ENCODE measurements at regions not wholly inside any gene's neighbourhood (a gene's known extent, or its start where the extent isn't known, plus 50 kb on each side); places are given as distances from the start of the nearest gene placed in this dataset.

- H3K4me3 ChIP-seq, result no peak overlapping the region
- peak overlapping the region; percentile 37 to 52 for H3K27ac ChIP-seq
- H3K9me3 ChIP-seq, result no peaks in the 10 kb centered on the region
- no peaks in the 10 kb centered on the region for H3K27me3 ChIP-seq (replicated peaks; ENCODE audit: insufficient read depth)
- TF ChIP-seq POLR2A (IDR thresholded peaks at IDR 0.05) (no peak), POLR2AphosphoS5 (IDR thresholded peaks at IDR 0.05) (peak; percentile 42)
- 54% methylated on average over 10 of the region's 11 CpGs for WGBS
- H3K36me3 ChIP-seq, result no peaks in the 10 kb centered on the region
- intact Hi-C loops (cut with DNase I), result no loop called here
- no peak for DNase-seq (ENCODE audit: low spot score)
- H3K4me1 ChIP-seq (replicated peaks), result peaks cover 3% of the 10 kb centered on the region
Observed at GRCh38 chr2:173831312-173832229, 133.6 kb downstream of the SP3 start.

DNA sequence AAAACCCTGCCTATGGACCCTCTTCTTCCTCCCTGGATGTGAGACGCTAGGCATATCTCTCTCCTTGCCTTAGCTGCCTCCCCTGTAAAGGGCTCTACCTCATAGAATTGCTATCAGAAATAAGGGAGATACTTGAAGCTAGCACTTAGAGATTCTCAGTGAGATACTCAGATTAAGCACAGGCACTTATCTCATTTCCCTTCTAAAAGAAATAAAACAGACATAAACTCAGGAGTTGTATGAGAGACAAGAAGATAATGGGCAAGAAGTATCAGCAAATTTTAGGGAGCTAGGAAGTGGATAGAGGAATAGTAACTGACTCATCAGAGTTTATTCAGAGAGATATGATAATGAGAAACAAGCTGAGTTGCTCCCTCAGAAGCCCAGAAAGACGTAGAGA is 131.0 kb downstream of the SP3 start:
- no peaks in the 10 kb centered on the region for H3K9me3 ChIP-seq
- 94% methylated on average over 2 of the region's 2 CpGs for WGBS
- peaks cover 3% of the 10 kb centered on the region for H3K4me1 ChIP-seq (replicated peaks)
- TF ChIP-seq CTCF (IDR thresholded peaks at IDR 0.05) (no peak), POLR2A (IDR thresholded peaks at IDR 0.05) (no peak), POLR2AphosphoS5 (IDR thresholded peaks at IDR 0.05) (no peak)
- intact Hi-C loops (cut with DNase I), result no loop called here
- H3K27me3 ChIP-seq (replicated peaks; ENCODE audit: insufficient read depth), result no peaks in the 10 kb centered on the region
- no peak overlapping the region for H3K4me3 ChIP-seq
- H3K36me3 ChIP-seq, result no peaks in the 10 kb centered on the region
- DNase-seq (ENCODE audit: low spot score), result no peak
- no peak overlapping the region for H3K27ac ChIP-seq

GRCh38 chr2:173835726-173836125 is 129.4 kb downstream of the SP3 start:
- 95% methylated on average over 2 of the region's 2 CpGs for WGBS
- intact Hi-C loops (cut with DNase I), result no loop called here
- H3K4me3 ChIP-seq, result no peak overlapping the region
- H3K27ac ChIP-seq, result no peak overlapping the region
- H3K36me3 ChIP-seq, result no peaks in the 10 kb centered on the region
- no peaks in the 10 kb centered on the region for H3K9me3 ChIP-seq
- TF ChIP-seq CTCF (IDR thresholded peaks at IDR 0.05) (no peak), POLR2AphosphoS5 (IDR thresholded peaks at IDR 0.05) (no peak), POLR2A (IDR thresholded peaks at IDR 0.05) (no peak)
- H3K4me1 ChIP-seq (replicated peaks), result peaks cover 2% of the 10 kb centered on the region
- no peak for DNase-seq (ENCODE audit: low spot score)
- no peaks in the 10 kb centered on the region for H3K27me3 ChIP-seq (replicated peaks; ENCODE audit: insufficient read depth)

GRCh38 chr2:173841110-173841509 is 124.1 kb downstream of the SP3 start:
- DNase-seq (ENCODE audit: low spot score), result no peak
- no peaks in the 10 kb centered on the region for H3K36me3 ChIP-seq
- no peaks in the 10 kb centered on the region for H3K4me1 ChIP-seq (replicated peaks)
- no peaks in the 10 kb centered on the region for H3K27me3 ChIP-seq (replicated peaks; ENCODE audit: insufficient read depth)
- no peaks in the 10 kb centered on the region for H3K9me3 ChIP-seq
- TF ChIP-seq CTCF (IDR thresholded peaks at IDR 0.05) (no peak), POLR2AphosphoS5 (IDR thresholded peaks at IDR 0.05) (no peak), POLR2A (IDR thresholded peaks at IDR 0.05) (no peak)
- no peak overlapping the region for H3K27ac ChIP-seq
- intact Hi-C loops (cut with DNase I), result no loop called here
- H3K4me3 ChIP-seq, result no peak overlapping the region

DNA sequence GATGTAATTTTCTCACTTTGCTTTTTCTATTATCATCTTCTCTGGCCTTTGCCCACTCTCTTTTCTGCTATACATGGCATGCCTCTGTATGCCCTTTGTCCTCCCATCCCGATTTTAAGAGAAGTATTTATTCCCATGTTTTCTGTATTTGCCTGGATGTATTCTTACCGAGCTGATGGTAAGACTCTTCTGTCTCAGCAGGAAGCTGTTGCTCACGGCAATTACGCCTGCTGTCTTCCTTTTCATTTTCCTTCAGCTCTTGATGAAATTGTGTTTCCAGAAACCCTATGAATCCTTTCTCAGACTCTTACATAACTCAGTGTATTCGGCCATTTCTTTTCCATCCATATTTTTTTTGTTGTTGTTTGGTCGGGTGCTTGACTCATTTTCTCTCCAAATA is 121.6 kb downstream of the SP3 start:
- WGBS, result 79% methylated on average over 6 of the region's 6 CpGs
- no peak for DNase-seq (ENCODE audit: low spot score)
- Histone ChIP-seq H3K27ac (no peak overlapping the region), H3K4me3 (no peak overlapping the region), H3K9me3 (no peaks in the 10 kb centered on the region), H3K4me1 (replicated peaks) (no peaks in the 10 kb centered on the region), H3K36me3 (no peaks in the 10 kb centered on the region), H3K27me3 (replicated peaks; ENCODE audit: insufficient read depth) (no peaks in the 10 kb centered on the region)
- intact Hi-C loops (cut with DNase I), result no loop called here
- no peak for TF ChIP-seq POLR2AphosphoS5 (IDR thresholded peaks at IDR 0.05)
- TF ChIP-seq POLR2A (IDR thresholded peaks at IDR 0.05), result no peak
- no peak for TF ChIP-seq CTCF (IDR thresholded peaks at IDR 0.05)

All from prostate gland (tissue), 2 donors.